ENCODE measurements at regions not wholly inside any gene's neighbourhood (a gene's known extent, or its start where the extent isn't known, plus 50 kb on each side); places are given as distances from the start of the nearest gene placed in this dataset.
A peak's percentile ranks its signal among the peaks of the same experiment; 100 is the strongest.

DNA sequence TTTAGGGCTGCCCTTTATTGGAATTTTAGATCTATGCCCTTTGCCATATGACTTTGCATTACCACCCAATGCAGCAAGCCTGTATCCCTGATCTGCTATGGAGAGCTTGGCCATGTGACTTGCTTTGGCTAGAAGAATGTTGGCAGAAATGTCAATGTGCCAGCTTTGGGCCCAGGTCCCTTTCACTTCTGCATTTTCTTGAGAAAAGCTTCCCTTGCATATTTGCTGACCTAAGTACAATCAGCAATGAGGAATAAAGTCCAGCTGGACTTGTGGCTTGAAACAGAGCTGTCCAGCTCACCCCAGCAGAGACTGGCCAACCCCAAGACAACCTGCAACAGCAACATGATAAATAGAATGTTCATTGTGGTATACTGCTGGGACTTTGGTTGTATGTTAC is 135.9 kb downstream of the PAH start:
- DNase-seq, result no peak

DNA sequence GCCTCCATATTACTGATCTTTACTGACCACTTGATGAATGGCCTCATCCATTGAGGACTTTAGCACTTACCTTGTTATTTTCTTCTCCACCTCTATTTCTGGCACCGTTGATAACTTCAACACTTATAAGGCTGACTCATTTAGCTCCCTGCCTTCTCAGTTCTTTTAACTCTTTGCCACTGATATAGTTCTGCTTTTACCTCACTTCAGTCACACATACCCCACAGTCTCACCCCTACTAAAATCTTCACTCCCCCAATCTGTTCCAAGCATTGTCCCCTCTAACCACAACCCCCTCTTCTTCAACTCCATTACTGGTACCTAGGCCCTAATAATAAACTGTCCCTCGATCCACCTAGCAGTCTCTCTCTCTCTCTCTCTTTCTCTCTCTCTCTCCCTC is 141.0 kb downstream of the PAH start:
- DNase-seq, result no peak

DNA sequence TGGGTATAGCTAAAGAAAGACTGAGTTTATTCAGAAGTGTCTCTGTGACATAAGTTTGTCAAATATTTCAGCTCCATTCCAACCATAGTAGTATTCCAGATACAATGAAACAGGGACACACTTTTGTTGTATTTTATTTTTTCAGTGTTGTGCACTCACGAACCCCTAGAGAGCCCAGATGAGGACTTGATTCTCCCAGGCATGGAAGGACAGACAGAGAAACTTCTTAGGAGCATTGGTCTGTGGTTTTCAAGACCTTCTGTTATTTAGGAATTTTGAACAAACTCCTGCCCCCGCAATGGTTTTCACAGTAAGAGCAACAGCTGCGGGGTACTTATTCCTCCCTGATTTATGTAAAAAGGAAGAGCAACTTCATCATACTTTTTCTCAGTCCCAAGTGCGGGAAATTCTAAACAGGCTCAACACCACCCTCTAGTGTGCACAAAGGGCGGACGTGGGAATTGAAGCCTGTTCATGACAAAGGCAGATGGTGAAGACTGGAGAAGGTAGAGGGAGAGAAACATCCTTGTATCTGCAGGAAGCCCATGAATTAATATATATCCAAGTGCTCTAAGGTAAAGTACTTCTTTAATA is 147.6 kb downstream of the PAH start:
- peak; percentile 70 for DNase-seq

DNA sequence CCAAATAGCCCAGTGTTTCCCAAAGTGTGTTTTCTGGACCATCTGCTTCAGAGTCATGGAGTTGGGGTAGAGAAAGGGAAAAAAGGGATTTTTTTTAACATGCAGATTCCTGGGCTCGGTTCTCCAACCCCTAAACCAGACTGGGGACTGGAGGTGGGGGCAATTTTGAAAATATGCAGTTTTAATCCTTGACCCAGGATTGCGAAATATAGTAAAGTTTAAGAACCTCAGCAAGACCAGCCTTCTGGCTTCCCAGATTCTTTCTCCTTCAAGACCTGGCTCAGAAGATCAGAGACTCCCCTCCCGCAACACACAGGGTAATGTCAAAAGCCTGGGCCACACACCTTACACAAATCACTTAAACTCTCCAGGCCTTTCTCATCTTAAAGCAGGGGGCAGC is 150.1 kb downstream of the PAH start:
- DNase-seq, result no peak

DNA sequence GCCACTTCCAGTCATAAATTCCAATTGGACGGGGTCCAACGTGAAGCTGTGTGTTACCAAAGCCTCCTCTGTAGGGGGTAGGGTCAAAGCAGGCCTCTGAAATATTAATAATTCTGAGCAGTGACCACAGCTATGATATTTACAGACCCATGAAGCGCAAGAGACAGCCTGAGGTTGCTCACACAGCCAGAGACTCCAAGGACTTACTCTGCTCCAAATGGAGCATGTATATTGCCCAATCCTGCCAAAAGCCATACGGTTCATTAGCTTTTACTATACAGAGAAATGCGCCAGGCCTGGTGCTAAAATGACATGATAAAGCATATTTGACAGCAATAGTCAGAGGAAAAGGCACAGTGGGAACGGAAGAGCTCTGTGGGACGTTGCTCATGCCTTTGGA is 151.3 kb downstream of the PAH start:
- peak; percentile 76 for DNase-seq

DNA sequence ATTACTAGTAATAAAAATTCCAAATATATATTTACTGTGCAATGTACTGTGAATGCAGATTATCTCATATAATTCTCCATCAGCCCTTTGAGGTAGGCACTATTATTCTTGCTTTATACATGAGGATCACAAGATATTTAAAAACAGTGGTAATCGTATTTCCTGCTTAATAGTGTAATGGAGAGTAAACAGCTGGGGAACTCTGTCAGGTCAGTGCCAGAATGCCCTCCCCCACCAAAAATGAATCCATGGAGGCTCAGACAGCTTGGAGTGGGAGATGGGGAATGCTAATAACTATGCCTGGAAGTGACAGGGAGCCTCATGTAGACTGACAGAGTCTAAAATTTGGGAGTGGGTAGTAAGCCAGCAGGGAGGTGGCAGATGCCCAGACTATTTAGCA is 153.6 kb downstream of the PAH start:
- DNase-seq, result no peak

DNA sequence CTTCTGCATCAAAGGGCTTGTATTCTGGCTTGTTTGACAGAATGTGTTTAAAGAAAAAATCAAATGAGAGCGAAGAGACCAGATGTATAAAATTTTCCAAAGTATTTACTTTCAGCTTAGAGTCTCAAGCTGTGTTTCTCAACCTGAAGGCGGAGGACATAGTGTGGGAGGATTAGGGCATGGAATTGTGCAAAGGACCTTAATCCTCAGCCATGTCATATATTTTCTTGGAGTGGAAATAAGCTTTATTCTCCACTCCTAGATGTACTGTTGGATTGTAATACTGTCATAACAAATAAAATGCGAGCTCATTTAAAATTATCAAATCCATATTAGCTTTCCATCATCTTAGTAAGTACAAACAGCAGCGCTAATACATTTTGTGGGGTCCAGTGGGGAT is 154.0 kb downstream of the PAH start:
- DNase-seq, result no peak

DNA sequence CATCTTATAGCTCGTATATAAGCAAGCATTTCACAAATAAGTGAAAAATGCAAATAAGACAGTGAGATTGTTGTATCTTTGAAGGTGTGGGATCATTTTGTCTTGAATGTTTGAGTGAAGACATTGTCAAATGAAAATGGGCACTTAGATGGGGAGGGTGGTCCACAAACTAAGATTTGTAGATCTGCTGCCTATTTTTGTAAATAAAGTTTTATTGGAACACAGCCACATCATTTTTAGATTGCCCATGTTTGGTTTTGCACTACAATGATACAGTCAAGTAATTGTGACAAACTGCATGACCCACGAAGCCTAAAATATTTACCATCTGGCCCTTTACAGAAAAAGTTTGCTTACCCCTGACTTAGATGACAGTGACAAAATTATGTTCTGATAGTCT is 156.7 kb downstream of the PAH start:
- DNase-seq, result no peak

DNA sequence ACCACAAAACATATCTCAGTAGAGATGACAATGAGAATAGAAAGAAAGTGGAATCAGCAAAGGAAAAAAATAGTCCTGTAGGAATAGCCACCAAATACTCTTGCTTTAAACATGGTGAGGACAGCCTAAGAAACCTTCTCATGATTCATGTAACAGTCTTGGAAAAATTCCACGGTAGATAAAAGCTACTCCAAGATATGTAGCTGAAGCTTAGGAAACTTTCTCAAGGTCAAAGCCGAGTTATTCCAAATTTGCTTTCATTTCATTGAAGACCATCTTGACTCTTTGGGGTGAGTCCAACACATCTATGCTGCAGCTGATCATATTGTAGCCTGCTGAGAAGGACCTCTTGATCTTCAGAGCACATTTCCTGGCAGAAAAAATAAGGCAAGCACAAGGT is 157.6 kb downstream of the PAH start:
- DNase-seq, result no peak

DNA sequence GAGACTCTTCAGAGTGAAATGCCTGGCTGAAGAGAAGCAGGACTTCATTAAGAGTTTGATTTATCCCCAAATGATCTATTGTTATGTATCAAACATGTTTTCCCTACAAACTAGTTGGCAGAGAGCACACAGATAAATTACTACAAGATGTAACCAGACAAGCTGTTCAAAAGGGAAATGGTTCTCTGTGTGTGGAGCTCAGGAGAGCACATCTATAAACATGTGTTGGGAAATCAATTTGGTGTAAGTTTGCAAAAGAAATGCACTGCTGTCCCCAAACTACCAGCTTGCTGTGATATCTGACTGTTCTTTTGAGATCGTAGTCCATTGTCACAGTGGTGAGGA is 159.2 kb downstream of the PAH start:
- DNase-seq, result no peak

DNA sequence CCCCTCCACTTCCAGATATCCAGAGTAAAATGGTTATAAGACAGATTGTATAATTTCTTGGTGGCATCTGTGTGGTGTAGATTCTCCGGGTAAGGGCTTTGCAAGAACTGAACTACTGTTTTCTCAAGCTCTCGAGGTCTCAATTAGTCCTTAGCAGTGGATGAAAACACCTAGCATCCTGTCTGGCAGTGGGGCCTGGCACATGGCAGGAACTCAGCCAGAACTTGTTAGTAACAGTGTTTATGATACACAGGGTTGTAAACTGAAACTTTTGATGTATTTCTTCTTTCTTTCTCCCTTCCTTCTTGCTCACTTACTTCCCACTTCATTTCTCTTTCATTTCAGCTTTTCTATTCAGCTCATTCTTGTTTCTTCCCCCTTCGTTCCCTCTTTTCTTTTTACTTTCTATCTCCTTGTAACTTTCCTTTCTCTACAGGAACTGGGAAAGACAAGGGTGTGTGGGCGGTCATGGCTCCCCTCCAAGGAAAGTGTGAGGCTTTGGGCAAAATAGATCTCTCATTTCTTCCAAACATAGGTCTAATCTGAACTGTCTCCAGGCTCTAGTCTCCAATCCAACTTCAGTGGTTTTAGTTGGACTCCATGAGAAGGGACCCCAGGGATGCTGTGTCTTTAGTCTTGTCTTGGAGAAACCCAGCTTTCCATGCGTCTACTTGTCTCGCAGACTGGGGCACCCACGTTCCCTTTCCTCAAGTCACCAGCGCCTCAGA is 159.7 kb downstream of the PAH start:
- DNase-seq, result no peak

DNA sequence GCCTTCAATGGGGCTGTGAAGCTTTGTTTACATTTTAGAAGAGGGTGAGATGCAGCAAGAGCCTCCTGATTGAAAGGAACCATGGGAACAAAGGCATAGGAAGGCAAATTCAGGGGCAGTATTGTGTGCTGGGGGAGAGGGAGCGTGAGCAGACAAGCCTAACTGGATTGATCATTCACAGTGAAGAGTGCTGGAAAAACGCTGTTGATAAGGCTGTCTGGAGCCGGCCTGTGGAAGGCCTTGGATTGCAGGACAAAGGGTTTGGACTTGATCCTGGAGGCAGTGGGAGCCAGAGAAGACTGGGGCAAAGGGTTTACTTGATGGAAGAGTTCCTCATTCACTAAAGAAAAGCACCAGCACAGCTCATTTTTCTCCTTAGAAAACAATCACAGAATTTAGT is 160.5 kb downstream of the PAH start:
- DNase-seq, result no peak

DNA sequence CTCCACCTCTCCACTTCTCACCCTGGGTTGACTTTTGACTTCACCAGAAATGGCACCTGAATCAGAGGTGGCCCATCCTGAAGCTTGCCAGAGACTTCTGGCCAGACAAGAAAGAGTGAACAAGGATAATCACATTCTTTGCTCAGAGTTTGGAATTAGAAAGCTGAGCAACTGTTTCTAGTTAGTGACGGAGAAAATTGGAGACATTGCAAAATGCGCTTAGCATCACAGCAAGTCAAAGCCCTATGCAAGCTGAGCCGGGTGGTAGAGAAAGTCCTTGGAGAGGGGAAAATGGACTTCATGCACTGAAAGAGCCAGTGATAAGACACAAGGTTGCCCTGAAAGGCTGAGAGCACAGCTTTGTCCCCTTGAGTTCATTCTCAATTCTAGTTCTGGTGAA is 161.8 kb downstream of the PAH start:
- no peak for DNase-seq

DNA sequence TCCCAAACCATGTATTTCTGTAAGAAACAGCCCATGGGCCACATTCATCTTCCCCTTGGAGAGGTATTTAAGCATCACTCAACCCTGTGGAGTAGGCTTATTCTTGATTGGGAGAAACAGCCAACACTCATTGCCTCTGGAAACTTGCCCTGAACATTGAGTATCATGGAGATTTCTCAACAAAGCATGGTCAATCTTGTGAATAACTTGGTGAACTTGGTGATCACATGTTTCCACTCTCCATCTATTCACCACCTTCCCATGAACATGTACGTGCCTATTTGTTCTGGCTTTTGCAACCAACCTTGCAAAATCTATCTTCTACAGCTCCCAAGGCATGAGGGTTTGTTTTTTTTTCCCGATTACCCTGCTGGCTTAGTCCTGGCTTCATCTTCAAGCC is 163.2 kb downstream of the PAH start:
- no peak for DNase-seq

DNA sequence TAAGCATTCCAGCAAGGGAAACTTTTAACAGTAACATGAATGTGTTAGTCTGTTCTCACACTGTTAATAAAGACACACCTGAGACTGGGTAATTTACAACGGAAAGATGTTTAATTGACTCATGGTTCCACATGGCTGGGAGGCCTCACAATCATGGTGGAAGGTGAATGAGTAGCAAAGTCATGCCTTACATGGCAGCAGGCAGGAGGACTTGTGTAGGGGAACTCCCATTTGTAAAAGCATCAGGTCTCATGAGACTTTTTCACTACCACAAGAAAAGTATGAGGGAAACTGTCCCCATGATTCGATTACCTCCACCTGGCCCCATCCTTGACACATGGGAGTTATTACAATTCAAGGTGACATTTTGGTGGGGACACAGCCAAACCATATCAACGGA is 168.3 kb downstream of the PAH start:
- no peak for DNase-seq

DNA sequence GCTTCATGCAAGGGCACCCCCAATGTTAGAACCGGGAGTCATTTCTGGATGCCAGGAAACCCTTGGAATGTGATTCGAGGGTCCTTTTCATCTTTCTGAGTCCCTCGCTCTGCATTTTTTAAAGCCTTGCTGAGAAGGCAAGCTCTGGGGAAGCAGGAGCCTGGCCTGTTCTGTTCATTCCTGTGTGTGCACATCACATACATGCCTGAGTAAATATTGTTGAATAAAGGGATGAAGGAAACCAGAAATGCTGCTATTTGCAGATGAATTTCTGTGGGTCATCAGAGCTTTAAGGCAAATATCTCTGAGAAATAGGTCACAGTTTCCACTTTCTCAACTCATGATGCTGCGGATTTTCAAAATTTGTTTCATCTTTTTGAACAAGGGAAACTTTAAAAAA is 170.1 kb downstream of the PAH start:
- DNase-seq, result no peak

DNA sequence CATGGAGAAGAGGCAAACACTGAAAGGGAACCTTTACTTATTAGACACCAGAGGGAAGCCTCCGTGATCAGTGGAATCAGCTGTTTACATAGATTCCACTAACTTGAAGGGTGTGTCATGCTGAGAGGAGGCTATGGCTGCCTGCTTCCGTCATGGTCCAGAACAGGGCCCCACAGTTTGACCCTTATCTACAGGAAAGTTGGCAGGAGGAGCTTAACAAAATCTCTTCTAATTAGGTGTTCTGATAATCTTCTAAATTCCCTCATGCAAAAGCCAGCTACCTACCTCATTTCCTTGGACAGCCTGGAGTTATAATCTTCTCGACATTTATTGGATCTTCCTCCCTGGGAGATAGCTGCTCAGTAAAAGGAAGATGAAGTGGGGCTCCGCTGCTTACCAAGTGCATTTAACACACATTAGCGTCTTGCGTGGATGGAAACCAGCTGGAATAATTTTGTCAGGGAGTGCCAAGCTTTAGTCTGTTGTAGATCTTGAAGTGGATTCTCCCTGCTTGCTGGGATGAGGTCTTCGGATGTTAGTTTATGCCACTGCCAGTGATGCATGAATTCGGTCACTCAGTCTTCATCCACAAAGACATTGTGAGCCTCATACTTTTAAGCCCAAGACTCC is 171.0 kb downstream of the PAH start:
- DNase-seq, result no peak

DNA sequence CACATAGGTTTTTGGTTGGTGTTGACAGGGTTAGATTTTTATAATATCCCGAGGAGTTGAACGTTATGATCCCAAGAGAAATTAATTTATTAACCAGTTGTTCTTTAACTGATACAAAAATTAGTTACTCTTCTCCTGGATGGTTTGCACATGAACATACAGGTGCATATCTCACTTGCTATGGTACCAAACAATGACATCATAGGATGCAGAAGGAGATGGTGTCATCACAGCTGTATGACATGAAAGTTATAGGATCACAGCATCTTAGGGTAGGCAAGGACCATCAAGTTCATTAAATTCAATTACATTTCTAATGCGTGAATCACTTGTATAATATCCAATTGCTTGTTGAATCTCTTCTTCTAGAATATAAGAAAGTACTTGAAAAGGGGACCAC is 175.8 kb downstream of the PAH start:
- no peak for DNase-seq

DNA sequence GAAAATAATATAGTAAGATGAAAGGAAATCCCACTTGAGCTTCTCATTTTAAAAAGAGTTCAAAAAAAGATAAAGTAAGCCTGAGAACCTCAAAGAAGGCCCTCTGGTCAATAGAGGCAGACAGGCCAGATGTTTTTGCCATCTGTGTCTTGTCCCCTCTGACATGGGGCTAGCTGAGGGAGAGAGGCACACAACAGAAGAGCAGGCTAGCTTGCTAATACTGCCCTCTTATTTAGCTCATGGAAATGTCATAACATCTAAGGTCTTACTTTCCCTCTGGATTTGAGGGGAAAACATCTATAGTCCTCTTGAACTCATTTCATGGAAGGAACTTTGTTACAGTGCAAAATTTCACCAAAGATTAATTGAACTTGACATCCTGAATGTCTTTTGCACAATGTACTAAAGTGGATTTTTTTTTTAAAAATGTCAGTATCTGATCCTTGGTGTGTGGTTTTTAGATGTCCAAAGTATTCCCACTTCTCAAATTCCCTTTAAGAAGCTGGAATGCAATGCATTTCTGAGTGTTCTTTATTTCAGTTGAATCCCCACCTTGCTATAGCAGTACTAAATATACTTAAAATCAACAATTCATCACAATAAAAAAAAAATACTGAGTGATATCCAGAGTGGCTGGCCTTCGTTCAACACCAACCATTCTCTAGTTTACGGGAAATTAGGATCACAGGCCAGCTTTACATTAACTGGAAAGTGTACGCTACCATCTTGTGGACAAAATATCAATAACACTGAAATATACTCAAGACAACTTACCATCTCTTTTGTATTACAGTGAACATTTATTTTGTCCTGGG is 176.7 kb downstream of the PAH start:
- peak; percentile 63 for DNase-seq

DNA sequence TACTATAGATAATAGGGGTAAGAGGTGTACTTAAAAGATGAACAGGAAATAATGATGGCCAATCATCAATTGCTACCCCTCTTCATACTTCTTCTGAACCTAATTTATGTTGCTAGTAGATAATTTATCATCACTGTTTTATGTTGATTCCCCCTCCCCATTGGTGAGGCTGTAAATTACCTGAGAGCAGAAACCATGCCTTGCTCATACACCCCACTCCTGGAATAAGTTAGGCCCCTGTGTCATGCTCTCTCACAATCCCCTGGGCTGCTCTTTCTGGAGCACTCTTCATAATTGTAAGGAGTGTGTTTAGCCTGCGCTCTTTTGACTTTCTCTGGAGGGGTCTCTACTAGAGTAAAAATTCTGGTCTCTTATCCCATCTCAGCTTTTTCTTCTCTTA is 180.7 kb downstream of the PAH start:
- no peak for DNase-seq

DNA sequence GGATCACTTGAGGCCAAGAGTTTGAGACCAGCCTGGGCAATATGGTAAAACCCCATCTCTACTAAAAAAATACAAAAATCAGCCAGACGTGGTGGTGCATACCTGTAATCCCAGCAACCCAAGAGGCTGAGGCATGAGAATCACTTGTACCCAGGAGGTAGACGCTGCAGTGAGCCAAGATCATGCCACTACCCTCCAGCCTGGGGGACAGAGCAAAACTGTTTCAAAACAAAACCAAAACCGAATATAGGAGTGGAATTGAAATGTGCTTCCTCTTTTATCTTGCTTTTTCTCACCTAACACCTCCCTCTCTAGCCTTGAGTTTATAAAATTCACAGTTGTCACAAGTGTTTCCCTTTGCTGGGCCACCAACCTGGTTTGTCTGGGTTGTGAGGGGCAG is 181.9 kb downstream of the PAH start:
- DNase-seq, result no peak

DNA sequence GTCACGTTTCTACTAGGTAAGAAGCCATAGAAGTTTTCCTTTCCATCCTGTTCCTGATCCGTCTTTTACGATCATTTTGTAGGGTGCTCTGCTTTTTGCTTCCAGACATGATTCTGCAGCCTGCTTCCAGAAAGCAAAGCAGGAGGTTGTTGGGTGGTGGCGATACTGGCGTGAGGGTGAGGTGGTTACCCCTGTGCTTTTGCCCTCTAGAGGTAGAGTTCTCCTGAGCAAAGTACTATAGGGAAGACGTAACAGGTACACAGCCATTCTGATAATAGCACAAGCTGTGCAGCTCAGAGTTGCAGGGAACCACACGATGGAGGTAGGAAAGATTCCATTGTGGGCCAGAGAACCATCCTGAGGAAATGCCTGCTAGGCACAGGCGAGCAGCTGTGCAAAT is 186.0 kb downstream of the PAH start:
- no peak for DNase-seq

DNA sequence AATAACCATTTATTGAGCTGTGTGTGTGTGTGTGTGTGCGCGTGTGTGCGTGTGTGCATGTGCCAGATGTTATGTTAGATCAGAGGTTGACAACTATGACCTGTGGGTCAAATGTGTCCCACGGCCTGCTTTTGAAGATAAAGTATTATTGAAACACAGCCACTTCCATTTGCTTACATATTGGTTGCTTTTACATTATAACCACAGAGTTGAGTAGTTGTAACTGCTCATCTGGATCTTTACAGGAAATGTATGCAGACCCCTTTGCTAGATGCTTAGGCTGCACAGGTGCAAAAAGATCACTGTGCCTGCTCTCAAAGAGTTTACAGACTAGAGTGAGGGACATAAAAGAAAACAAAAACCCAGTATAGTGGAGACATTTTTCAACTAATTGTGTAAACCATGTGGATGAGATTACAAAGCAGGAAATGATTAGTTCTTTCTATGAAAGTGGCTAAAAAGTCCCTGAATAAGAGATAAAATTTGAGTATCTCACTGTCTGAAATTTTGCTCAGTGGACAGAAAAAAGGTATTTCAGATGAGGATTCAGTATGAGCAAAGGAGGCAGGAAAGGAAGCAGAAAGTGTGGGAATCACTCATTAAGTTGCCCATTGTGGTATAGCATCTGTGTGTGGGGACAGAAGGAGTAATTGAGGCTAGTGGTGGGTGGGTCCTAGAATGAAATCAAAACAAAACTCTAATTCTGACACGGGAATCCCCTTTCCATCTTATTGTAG is 188.4 kb downstream of the PAH start:
- no peak for DNase-seq

Data from fibroblast of skin of scalp (primary cell).